Astrocyte (in vitro differentiated cells and primary cell): ENCODE measurements at regions not wholly inside any gene's neighbourhood (a gene's known extent, or its start where the extent isn't known, plus 50 kb on each side); places are given as distances from the start of the nearest gene placed in this dataset.

Experiments used
- CTCF ChIP-seq: IDR thresholded peaks from 2 replicates; pipeline ENCODE4 v1.5.1; 2011; ENCODE audit warnings: low read depth, mild to moderate bottlenecking, inconsistent platforms, low read length, moderate library complexity; ENCODE audit not compliant: insufficient read depth
- EZH2 ChIP-seq: IDR thresholded peaks from 2 replicates; pipeline ENCODE4 v1.6.1; 2012; ENCODE audit warnings: mild to moderate bottlenecking, low read length, inconsistent platforms; ENCODE audit not compliant: insufficient read depth

- TF ChIP-seq CTCF, result no peak
- TF ChIP-seq EZH2, result no peak
These were observed 1372.8 kb upstream of the CDH2 start for GRCh38 chr18:29549759-29550158.
